Upper lobe of left lung (tissue), 4 donors: ENCODE measurements at regions not wholly inside any gene's neighbourhood (a gene's known extent, or its start where the extent isn't known, plus 50 kb on each side); places are given as distances from the start of the nearest gene placed in this dataset.

Source experiments
- EP300 ChIP-seq, 4 donors: sonication (generic); formaldehyde crosslinking; IDR thresholded peaks; one replicate each; pipeline ENCODE4 v1.5.1; 2017; ENCODE audit warnings: antibody characterized with exemption in 4 of 4, control low read depth in 2 of 4
- POLR2A ChIP-seq, 4 donors: fragments of 450-650 bp; IDR thresholded peaks; one replicate each; pipeline ENCODE4 v1.5.1; 2016 to 2017; ENCODE audit warnings: antibody characterized with exemption in 4 of 4, mild to moderate bottlenecking in 2 of 4
- POLR2AphosphoS5 ChIP-seq, 2 donors: sonication (generic); formaldehyde crosslinking; IDR thresholded peaks; one replicate each; pipeline ENCODE4 v1.5.1; 2017; ENCODE audit warnings: antibody characterized with exemption in 2 of 2
- TF ChIP-seq, protein P1 (sequence below), 6 experiments: fragments of 450-650 bp in 4 of 6; fragments of 200-600 bp in 2 of 6; sonication (generic) in 2 of 6; IDR thresholded peaks; one replicate each; pipeline ENCODE4 v1.5.1; 2016 to 2019; ENCODE audit warnings: antibody characterized with exemption in 6 of 6

DNA sequence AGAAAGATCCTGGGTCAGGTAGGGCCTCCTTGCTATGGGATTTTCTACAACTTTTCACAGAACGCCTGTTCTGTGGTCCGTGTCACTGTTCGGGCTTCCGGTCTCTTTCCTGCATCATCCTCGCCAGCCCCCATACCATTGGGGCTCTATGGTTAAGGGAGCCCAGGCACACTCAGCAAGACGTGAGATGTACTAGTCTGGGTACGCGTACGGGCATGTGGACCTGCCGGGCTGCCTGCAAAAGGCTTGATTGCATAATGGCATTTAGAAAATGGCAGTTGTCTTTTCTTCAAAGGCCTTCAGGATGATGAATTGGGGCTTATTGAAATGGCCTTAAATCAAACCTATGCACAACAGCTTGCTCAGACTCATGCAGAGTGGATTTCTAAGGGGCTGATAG is 86.7 kb downstream of the CNGA2 start:
- TF ChIP-seq POLR2A (IDR thresholded peaks at IDR 0.05) (no peak), EP300 (IDR thresholded peaks at IDR 0.05) (no peak), POLR2AphosphoS5 (IDR thresholded peaks at IDR 0.05) (no peak)
- TF ChIP-seq, protein P1, sequence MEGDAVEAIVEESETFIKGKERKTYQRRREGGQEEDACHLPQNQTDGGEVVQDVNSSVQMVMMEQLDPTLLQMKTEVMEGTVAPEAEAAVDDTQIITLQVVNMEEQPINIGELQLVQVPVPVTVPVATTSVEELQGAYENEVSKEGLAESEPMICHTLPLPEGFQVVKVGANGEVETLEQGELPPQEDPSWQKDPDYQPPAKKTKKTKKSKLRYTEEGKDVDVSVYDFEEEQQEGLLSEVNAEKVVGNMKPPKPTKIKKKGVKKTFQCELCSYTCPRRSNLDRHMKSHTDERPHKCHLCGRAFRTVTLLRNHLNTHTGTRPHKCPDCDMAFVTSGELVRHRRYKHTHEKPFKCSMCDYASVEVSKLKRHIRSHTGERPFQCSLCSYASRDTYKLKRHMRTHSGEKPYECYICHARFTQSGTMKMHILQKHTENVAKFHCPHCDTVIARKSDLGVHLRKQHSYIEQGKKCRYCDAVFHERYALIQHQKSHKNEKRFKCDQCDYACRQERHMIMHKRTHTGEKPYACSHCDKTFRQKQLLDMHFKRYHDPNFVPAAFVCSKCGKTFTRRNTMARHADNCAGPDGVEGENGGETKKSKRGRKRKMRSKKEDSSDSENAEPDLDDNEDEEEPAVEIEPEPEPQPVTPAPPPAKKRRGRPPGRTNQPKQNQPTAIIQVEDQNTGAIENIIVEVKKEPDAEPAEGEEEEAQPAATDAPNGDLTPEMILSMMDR (IDR thresholded peaks at IDR 0.05) = no peak
